ENCODE measurements at regions not wholly inside any gene's neighbourhood (a gene's known extent, or its start where the extent isn't known, plus 50 kb on each side); places are given as distances from the start of the nearest gene placed in this dataset.

GRCh38 chr20:56968376-56969048 is 297.9 kb downstream of the BMP7 start:
- DNase-seq (ENCODE audit: low spot score) = no peak
- Mint-ChIP-seq H3K27me3 (ENCODE audit: unreplicated experiment) (peaks cover 2% of the 10 kb centered on the region), H3K36me3 (ENCODE audit: low read depth, unreplicated experiment) (no peaks in the 10 kb centered on the region), H3K9me3 (ENCODE audit: unreplicated experiment) (no peaks in the 10 kb centered on the region), H3K4me3 (ENCODE audit: unreplicated experiment) (no peak overlapping the region), H3K27ac (ENCODE audit: unreplicated experiment) (no peak overlapping the region), H3K4me1 (ENCODE audit: unreplicated experiment) (no peaks in the 10 kb centered on the region)
- no peak for TF ChIP-seq CTCF (IDR thresholded peaks at IDR 0.05; ENCODE audit: unreplicated experiment)

DNA sequence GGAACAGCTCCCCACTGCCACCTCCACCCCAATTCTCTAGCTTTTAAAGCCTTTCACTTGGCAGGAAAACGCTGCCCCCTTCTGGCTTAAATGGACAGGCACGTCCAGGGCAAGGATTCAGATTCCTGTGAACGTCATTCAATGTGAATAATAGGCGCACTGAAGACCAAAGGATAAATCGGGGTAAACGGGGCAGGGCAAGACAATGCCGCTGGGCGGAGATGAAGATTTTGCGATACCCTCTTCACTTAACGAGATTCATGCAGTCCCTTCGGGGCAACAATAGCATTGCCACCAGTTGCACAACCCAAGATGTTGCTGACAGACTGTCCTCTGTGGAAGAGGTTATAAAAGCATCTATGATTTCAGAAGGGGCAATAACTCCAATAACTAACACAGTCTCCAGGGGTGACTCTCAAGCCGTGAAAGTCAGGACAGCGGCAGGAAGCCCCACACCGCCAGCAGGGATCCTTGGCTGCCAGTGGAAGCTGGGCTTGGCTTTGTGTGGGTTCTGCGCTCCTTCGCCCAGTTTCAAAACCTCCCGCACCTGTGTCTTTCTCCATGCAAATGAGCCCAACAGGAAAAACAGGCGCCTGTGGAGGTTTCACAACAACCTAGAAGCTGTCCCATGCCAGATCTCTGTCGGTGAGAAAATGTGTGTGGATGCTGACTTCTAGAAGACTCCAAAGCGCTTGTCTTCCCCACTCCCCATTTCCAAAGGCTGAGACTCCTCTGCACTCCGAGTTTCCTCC is 291.8 kb downstream of the BMP7 start:
- Mint-ChIP-seq H3K27ac (ENCODE audit: unreplicated experiment) (no peak overlapping the region), H3K4me3 (ENCODE audit: unreplicated experiment) (no peak overlapping the region), H3K4me1 (ENCODE audit: unreplicated experiment) (no peaks in the 10 kb centered on the region), H3K36me3 (ENCODE audit: low read depth, unreplicated experiment) (no peaks in the 10 kb centered on the region), H3K27me3 (ENCODE audit: unreplicated experiment) (peaks cover 12% of the 10 kb centered on the region), H3K9me3 (ENCODE audit: unreplicated experiment) (no peaks in the 10 kb centered on the region)
- peak; percentile 66 for DNase-seq (ENCODE audit: low spot score)
- TF ChIP-seq CTCF (IDR thresholded peaks at IDR 0.05; ENCODE audit: unreplicated experiment) = peak; percentile 50

DNA sequence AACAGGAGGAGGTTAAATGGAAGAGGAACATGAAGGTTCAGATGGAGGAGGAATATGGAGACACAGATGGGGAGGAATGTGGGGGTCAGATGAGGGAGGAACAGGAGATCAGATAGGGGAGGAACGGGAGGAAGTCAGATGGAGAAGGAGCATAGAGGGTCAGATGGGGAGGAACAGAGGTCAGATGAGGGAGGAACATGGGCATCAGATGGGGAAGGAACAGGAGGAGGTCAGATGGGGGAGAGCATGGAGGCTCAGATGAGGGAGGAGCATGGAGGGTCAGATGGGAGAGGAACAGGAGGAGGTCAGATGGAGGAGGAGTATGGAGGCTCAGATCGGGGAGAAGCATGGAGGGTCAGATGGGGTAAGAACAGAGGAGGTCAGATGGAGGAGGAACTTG is 290.6 kb downstream of the BMP7 start:
- Mint-ChIP-seq H3K4me1 (ENCODE audit: unreplicated experiment) (no peaks in the 10 kb centered on the region), H3K27me3 (ENCODE audit: unreplicated experiment) (peaks cover 12% of the 10 kb centered on the region), H3K4me3 (ENCODE audit: unreplicated experiment) (no peak overlapping the region), H3K36me3 (ENCODE audit: low read depth, unreplicated experiment) (no peaks in the 10 kb centered on the region), H3K27ac (ENCODE audit: unreplicated experiment) (no peak overlapping the region), H3K9me3 (ENCODE audit: unreplicated experiment) (no peaks in the 10 kb centered on the region)
- TF ChIP-seq CTCF (IDR thresholded peaks at IDR 0.05; ENCODE audit: unreplicated experiment) = no peak
- DNase-seq (ENCODE audit: low spot score) = no peak

DNA sequence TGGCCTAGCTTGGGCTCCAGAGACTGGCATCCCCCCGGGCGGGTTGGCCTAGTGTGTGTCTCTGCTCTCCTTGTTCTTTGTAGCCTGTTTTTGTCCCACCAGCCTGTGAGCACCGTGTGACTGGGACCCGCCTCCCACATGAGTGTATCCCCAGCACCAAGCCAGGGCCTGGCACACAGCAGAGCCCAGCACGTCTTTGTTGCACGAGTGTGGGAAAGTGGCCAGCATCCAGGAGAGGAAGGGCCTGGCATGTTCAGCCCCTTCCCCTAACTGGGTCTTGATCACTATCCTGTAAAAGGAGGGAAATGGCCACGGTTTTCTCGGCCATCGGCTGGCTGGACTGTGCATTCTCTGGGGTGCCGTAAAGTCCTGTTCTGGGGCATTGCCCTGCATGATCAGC is 290.1 kb downstream of the BMP7 start:
- no peak for DNase-seq (ENCODE audit: low spot score)
- Mint-ChIP-seq H3K9me3 (ENCODE audit: unreplicated experiment) (no peaks in the 10 kb centered on the region), H3K4me3 (ENCODE audit: unreplicated experiment) (no peak overlapping the region), H3K27ac (ENCODE audit: unreplicated experiment) (no peak overlapping the region), H3K4me1 (ENCODE audit: unreplicated experiment) (no peaks in the 10 kb centered on the region), H3K36me3 (ENCODE audit: low read depth, unreplicated experiment) (no peaks in the 10 kb centered on the region), H3K27me3 (ENCODE audit: unreplicated experiment) (peaks cover 12% of the 10 kb centered on the region)
- no peak for TF ChIP-seq CTCF (IDR thresholded peaks at IDR 0.05; ENCODE audit: unreplicated experiment)

DNA sequence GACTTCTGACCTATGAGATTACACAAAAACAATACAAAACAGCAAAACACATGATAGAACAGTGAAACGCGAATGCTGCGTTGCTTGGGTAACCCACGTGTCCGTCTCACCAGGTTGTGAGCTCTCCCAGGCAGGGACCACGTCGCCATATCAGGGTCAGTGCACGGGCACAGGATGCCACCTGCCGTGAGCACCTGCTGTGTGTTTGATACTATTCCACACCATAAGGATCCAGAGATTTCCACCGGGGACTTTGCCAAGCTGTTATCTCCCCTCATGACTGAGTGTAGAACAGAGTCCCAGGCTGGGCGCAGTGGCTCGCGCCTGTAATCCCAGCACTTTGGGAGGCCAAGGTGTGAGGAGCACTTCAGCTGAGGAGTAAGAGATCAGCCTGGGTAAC is 288.0 kb downstream of the BMP7 start:
- no peaks in the 10 kb centered on the region for H3K36me3 Mint-ChIP-seq (ENCODE audit: low read depth, unreplicated experiment)
- no peak overlapping the region for H3K27ac Mint-ChIP-seq (ENCODE audit: unreplicated experiment)
- no peak for DNase-seq (ENCODE audit: low spot score)
- no peak overlapping the region for H3K4me3 Mint-ChIP-seq (ENCODE audit: unreplicated experiment)
- H3K4me1 Mint-ChIP-seq (ENCODE audit: unreplicated experiment) = no peaks in the 10 kb centered on the region
- no peak for TF ChIP-seq CTCF (IDR thresholded peaks at IDR 0.05; ENCODE audit: unreplicated experiment)
- H3K9me3 Mint-ChIP-seq (ENCODE audit: unreplicated experiment) = no peaks in the 10 kb centered on the region
- H3K27me3 Mint-ChIP-seq (ENCODE audit: unreplicated experiment) = peaks cover 12% of the 10 kb centered on the region
